Colonic mucosa (tissue), 4 donors: ENCODE measurements at regions not wholly inside any gene's neighbourhood (a gene's known extent, or its start where the extent isn't known, plus 50 kb on each side); places are given as distances from the start of the nearest gene placed in this dataset.

Source experiments
- DNase-seq: peaks from one replicate; pipeline ENCODE4 v3.0.0-alpha.2; 2020
- H3K27ac ChIP-seq: fragments of 200-600 bp; one replicate; pipeline ENCODE4 v1.8.0; 2021
- H3K27me3 ChIP-seq: fragments of 200-600 bp; one replicate; pipeline ENCODE4 v1.8.0; 2021
- H3K36me3 ChIP-seq: fragments of 200-600 bp; one replicate; pipeline ENCODE4 v1.8.0; 2021
- H3K4me1 ChIP-seq: fragments of 200-600 bp; one replicate; pipeline ENCODE4 v1.8.0; 2021; ENCODE audit warnings: mild to moderate bottlenecking
- H3K4me3 ChIP-seq: fragments of 200-600 bp; one replicate; pipeline ENCODE4 v1.8.0; 2021
- H3K9ac ChIP-seq, 2 donors: one replicate each; pipeline ENCODE4 v1.7.0; 2013; ENCODE audit warnings: control low read depth in 2 of 2, low read depth in 2 of 2, low read length in 2 of 2
- H3K9me3 ChIP-seq: fragments of 200-600 bp; one replicate; pipeline ENCODE4 v1.8.0; 2021
- CTCF ChIP-seq: fragments of 200-600 bp; IDR thresholded peaks from one replicate; pipeline ENCODE4 v1.8.0; 2022; ENCODE audit warnings: antibody characterized with exemption, mild to moderate bottlenecking
- intact Hi-C: fragments of 100-400 bp; cut with DNase I; formaldehyde crosslinking; loops from one replicate; pipeline ENCODE4 v1.14.1; 2022
- donor health status: healthy.
- donor health status: DM: no; HTN: no; CAD: no.
- donor health status: DM: no; HTN: no; CAD: no.

- Histone ChIP-seq H3K27ac (no peak overlapping the region), H3K36me3 (no peaks in the 10 kb centered on the region), H3K27me3 (no peaks in the 10 kb centered on the region), H3K9ac (no peak overlapping the region), H3K9me3 (no peaks in the 10 kb centered on the region), H3K4me3 (no peak overlapping the region), H3K4me1 (peaks cover 11% of the 10 kb centered on the region)
- intact Hi-C loops: no loop called here
- no peak for TF ChIP-seq CTCF
- DNase-seq: peak; percentile 51
Measured at GRCh38 chr6:43911354-43912115, 141.5 kb downstream of the VEGFA start.

GRCh38 chr6:43910638-43911353, 140.8 kb downstream of the VEGFA start:
- no peak overlapping the region for H3K4me3 ChIP-seq
- no peak overlapping the region for H3K27ac ChIP-seq
- no peak overlapping the region for H3K9ac ChIP-seq
- no peak for DNase-seq
- intact Hi-C loops: no loop called here
- H3K4me1 ChIP-seq: peaks cover 11% of the 10 kb centered on the region
- H3K36me3 ChIP-seq: no peaks in the 10 kb centered on the region
- no peak for TF ChIP-seq CTCF
- H3K9me3 ChIP-seq: no peaks in the 10 kb centered on the region
- no peaks in the 10 kb centered on the region for H3K27me3 ChIP-seq

- no peak for TF ChIP-seq CTCF
- Histone ChIP-seq H3K27ac (no peak overlapping the region), H3K4me3 (no peak overlapping the region), H3K4me1 (peaks cover 11% of the 10 kb centered on the region), H3K27me3 (no peaks in the 10 kb centered on the region), H3K36me3 (no peaks in the 10 kb centered on the region), H3K9ac (no peak overlapping the region), H3K9me3 (no peaks in the 10 kb centered on the region)
- DNase-seq: no peak
- intact Hi-C loops: no loop called here
Measured at GRCh38 chr6:43910149-43910637, 140.2 kb downstream of the VEGFA start.

- intact Hi-C loops: no loop called here
- no peak overlapping the region for H3K4me3 ChIP-seq
- no peak for DNase-seq
- peaks cover 11% of the 10 kb centered on the region for H3K4me1 ChIP-seq
- no peak overlapping the region for H3K9ac ChIP-seq
- H3K9me3 ChIP-seq: no peaks in the 10 kb centered on the region
- no peaks in the 10 kb centered on the region for H3K36me3 ChIP-seq
- no peak overlapping the region for H3K27ac ChIP-seq
- H3K27me3 ChIP-seq: no peaks in the 10 kb centered on the region
- TF ChIP-seq CTCF: no peak
Measured at GRCh38 chr6:43909474-43910148, 139.6 kb downstream of the VEGFA start.

- Histone ChIP-seq H3K36me3 (no peaks in the 10 kb centered on the region), H3K9me3 (no peaks in the 10 kb centered on the region), H3K27ac (no peak overlapping the region), H3K9ac (no peak overlapping the region), H3K4me1 (peaks cover 2% of the 10 kb centered on the region), H3K27me3 (no peaks in the 10 kb centered on the region), H3K4me3 (no peak overlapping the region)
- no peak for DNase-seq
- no peak for TF ChIP-seq CTCF
- intact Hi-C loops: no loop called here
Measured at GRCh38 chr6:43907789-43908472, 137.9 kb downstream of the VEGFA start.
